Liver (tissue), 8 donors: ENCODE measurements at regions not wholly inside any gene's neighbourhood (a gene's known extent, or its start where the extent isn't known, plus 50 kb on each side); places are given as distances from the start of the nearest gene placed in this dataset.

ENCODE experiments used
- DNase-seq: peaks from one replicate; pipeline ENCODE4 v3.0.0-alpha.2; 2017; ENCODE audit warnings: low spot score
- H3K27ac ChIP-seq, 2 donors: one replicate each; pipeline ENCODE4 v1.7.0; 2013; ENCODE audit warnings: inconsistent platforms in 2 of 2, low read length in 2 of 2, control low read depth in 1 of 2, low read depth in 1 of 2, mild to moderate bottlenecking in 1 of 2
- H3K27me3 ChIP-seq, 4 donors: one replicate each; pipeline versions ENCODE4 v1.6.1 to v1.7.0; 2013; ENCODE audit warnings: low read length in 3 of 4, inconsistent platforms in 1 of 4, mild to moderate bottlenecking in 1 of 4, moderate library complexity in 1 of 4; ENCODE audit not compliant: control insufficient read depth in 4 of 4, insufficient read depth in 4 of 4
- H3K36me3 ChIP-seq, 4 donors: one replicate each; pipeline versions ENCODE4 v1.6.1 to v1.7.0; 2013; ENCODE audit warnings: low read length in 3 of 4, mild to moderate bottlenecking in 3 of 4, low read depth in 1 of 4, moderate library complexity in 1 of 4; ENCODE audit not compliant: control insufficient read depth in 4 of 4, insufficient read depth in 3 of 4
- H3K4me1 ChIP-seq, 4 donors: one replicate each; pipeline versions ENCODE4 v1.6.1 to v1.7.0; 2013; ENCODE audit warnings: low read length in 3 of 4, mild to moderate bottlenecking in 3 of 4, moderate library complexity in 1 of 4; ENCODE audit not compliant: control insufficient read depth in 4 of 4, insufficient read depth in 4 of 4
- H3K4me3 ChIP-seq, 3 donors: one replicate each; pipeline versions ENCODE4 v1.6.1 to v1.7.0; 2013; ENCODE audit warnings: low read length in 3 of 3, control low read depth in 1 of 3, low read depth in 1 of 3, mild to moderate bottlenecking in 1 of 3
- H3K9ac ChIP-seq, 2 donors: one replicate each; pipeline ENCODE4 v1.7.0; 2013; ENCODE audit warnings: low read length in 2 of 2, mild to moderate bottlenecking in 2 of 2, moderate library complexity in 2 of 2, control low read depth in 1 of 2, low read depth in 1 of 2
- H3K9me3 ChIP-seq, 4 donors: one replicate each; pipeline versions ENCODE4 v1.6.1 to v1.7.0; 2013; ENCODE audit warnings: low read length in 3 of 4; ENCODE audit not compliant: control insufficient read depth in 4 of 4
- ATF3 ChIP-seq: IDR thresholded peaks from 2 replicates; pipeline ENCODE4 v1.6.1; 2016; ENCODE audit warnings: antibody characterized with exemption
- CTCF ChIP-seq: fragments of 150-350 bp; IDR thresholded peaks from 2 replicates; pipeline ENCODE4 v1.5.1; 2017; ENCODE audit warnings: improper control_type of control experiment, low read depth, low read length; ENCODE audit not compliant: missing input control
- EGR1 ChIP-seq, 2 donors: IDR thresholded peaks; 2 replicates each; pipeline ENCODE4 v1.6.1; 2016 to 2018; ENCODE audit warnings: antibody characterized with exemption in 2 of 2, low read depth in 2 of 2
- FOXA1 ChIP-seq: IDR thresholded peaks from 2 replicates; pipeline ENCODE4 v1.6.1; 2016; ENCODE audit warnings: antibody characterized with exemption
- FOXA2 ChIP-seq: IDR thresholded peaks from 2 replicates; pipeline ENCODE4 v1.6.1; 2016; ENCODE audit warnings: antibody characterized with exemption
- GABPA ChIP-seq, 2 donors: IDR thresholded peaks in 1 of 2; conservative IDR thresholded peaks in 1 of 2; 2 replicates each; pipeline ENCODE4 v1.6.1; 2016; ENCODE audit warnings: antibody characterized with exemption in 2 of 2, mild to moderate bottlenecking in 1 of 2, moderate library complexity in 1 of 2
- HNF4A ChIP-seq, 2 donors: conservative IDR thresholded peaks; 2 replicates each; pipeline ENCODE4 v1.6.1; 2016; ENCODE audit warnings: antibody characterized with exemption in 2 of 2, mild to moderate bottlenecking in 2 of 2
- HNF4G ChIP-seq: IDR thresholded peaks from 2 replicates; pipeline ENCODE4 v1.6.1; 2016; ENCODE audit warnings: antibody characterized with exemption
- JUND ChIP-seq, 2 donors: IDR thresholded peaks; 2 replicates each; pipeline ENCODE4 v1.6.1; 2016; ENCODE audit warnings: antibody characterized with exemption in 2 of 2
- MAX ChIP-seq: IDR thresholded peaks from 2 replicates; pipeline ENCODE4 v1.6.1; 2016; ENCODE audit warnings: antibody characterized with exemption
- NR2F2 ChIP-seq: IDR thresholded peaks from 2 replicates; pipeline ENCODE4 v1.6.1; 2016; ENCODE audit warnings: antibody characterized with exemption
- RAD21 ChIP-seq, 2 donors: IDR thresholded peaks; 2 replicates each; pipeline ENCODE4 v1.6.1; 2016; ENCODE audit warnings: antibody characterized with exemption in 2 of 2, mild to moderate bottlenecking in 2 of 2
- REST ChIP-seq: IDR thresholded peaks from 2 replicates; pipeline ENCODE4 v1.6.1; 2016; ENCODE audit warnings: antibody characterized with exemption, mild to moderate bottlenecking
- RXRA ChIP-seq, 2 donors: IDR thresholded peaks; 2 replicates each; pipeline ENCODE4 v1.6.1; 2017 to 2018; ENCODE audit warnings: antibody characterized with exemption in 2 of 2, mild to moderate bottlenecking in 1 of 2
- SP1 ChIP-seq: IDR thresholded peaks from 2 replicates; pipeline ENCODE4 v1.6.1; 2018; ENCODE audit warnings: antibody characterized with exemption, mild to moderate bottlenecking
- YY1 ChIP-seq: IDR thresholded peaks from 2 replicates; pipeline ENCODE4 v1.6.1; 2016; ENCODE audit warnings: antibody characterized with exemption, mild to moderate bottlenecking
- ZBTB33 ChIP-seq: IDR thresholded peaks from 2 replicates; pipeline ENCODE4 v1.6.1; 2016; ENCODE audit warnings: antibody characterized with exemption
- WGBS: extraction: QIAGEN DNeasy Blood & Tissue Kit; methylation state at CpG from one replicate; pipeline ENCODE4 v1.1.7; 2013; 5-methylcytosine and 5-hydroxymethylcytosine counted together
- donor health status: healthy.
- donor health status: healthy.
- donor health status: healthy.
- donor health status: healthy.
- donor health status: healthy.

GRCh38 chr13:21965095-21965494 lies 294.2 kb downstream of the FGF9 start:
- WGBS: 87% methylated on average over 14 of the region's 14 CpGs
- TF ChIP-seq ZBTB33 (no peak), RXRA (IDR thresholded peaks at IDR 0.05) (no peak), NR2F2 (no peak), YY1 (no peak), ATF3 (no peak), MAX (no peak), GABPA (IDR thresholded peaks at IDR 0.05 in 1 of 2, conservative IDR thresholded peaks at IDR 0.05 in 1 of 2) (no peak), JUND (IDR thresholded peaks at IDR 0.05) (no peak), CTCF (no peak), FOXA2 (no peak), HNF4G (no peak), RAD21 (IDR thresholded peaks at IDR 0.05) (no peak), EGR1 (IDR thresholded peaks at IDR 0.05; ENCODE audit: low read depth in 2 of 2) (no peak), HNF4A (conservative IDR thresholded peaks at IDR 0.05) (no peak), REST (no peak), FOXA1 (no peak)
- no peaks in the 10 kb centered on the region for H3K4me1 ChIP-seq

GRCh38 chr13:21966014-21966413 lies 295.1 kb downstream of the FGF9 start:
- H3K9ac ChIP-seq: no peak overlapping the region

More at GRCh38 chr13:21965095-21965494, 294.2 kb downstream of the FGF9 start:
- peaks cover 0 to 3% (median 0%) of the 10 kb centered on the region in 4 donors for H3K27me3 ChIP-seq
- no peak overlapping the region for H3K9ac ChIP-seq
- H3K4me3 ChIP-seq: no peak overlapping the region
- peaks cover 0 to 7% (median 2%) of the 10 kb centered on the region in 4 donors for H3K9me3 ChIP-seq
- H3K27ac ChIP-seq: no peak overlapping the region
- no peaks in the 10 kb centered on the region for H3K36me3 ChIP-seq
- no peak for DNase-seq

More at GRCh38 chr13:21966014-21966413, 295.1 kb downstream of the FGF9 start:
- peaks cover 0 to 3% (median 0%) of the 10 kb centered on the region in 4 donors for H3K27me3 ChIP-seq
- TF ChIP-seq RAD21 (IDR thresholded peaks at IDR 0.05) (no peak), ATF3 (no peak), FOXA2 (no peak), EGR1 (IDR thresholded peaks at IDR 0.05; ENCODE audit: low read depth in 2 of 2) (no peak), GABPA (IDR thresholded peaks at IDR 0.05 in 1 of 2, conservative IDR thresholded peaks at IDR 0.05 in 1 of 2) (no peak), YY1 (no peak), HNF4G (no peak), JUND (IDR thresholded peaks at IDR 0.05) (no peak), HNF4A (conservative IDR thresholded peaks at IDR 0.05) (no peak), SP1 (no peak), NR2F2 (no peak), MAX (no peak)
- peaks cover 0 to 7% (median 2%) of the 10 kb centered on the region in 4 donors for H3K9me3 ChIP-seq
- H3K4me3 ChIP-seq: no peak overlapping the region
- no peak overlapping the region for H3K27ac ChIP-seq
- H3K4me1 ChIP-seq: no peaks in the 10 kb centered on the region
- WGBS: 92% methylated on average over 4 of the region's 4 CpGs
- DNase-seq: no peak
- H3K36me3 ChIP-seq: no peaks in the 10 kb centered on the region
